Islet of Langerhans (tissue), 1 donor: ENCODE measurements at regions not wholly inside any gene's neighbourhood (a gene's known extent, or its start where the extent isn't known, plus 50 kb on each side); places are given as distances from the start of the nearest gene placed in this dataset.

ENCODE experiments used
- FAIRE-seq: peaks from one replicate; lab custom pipeline; 2011; peaks lifted over from hg19 to GRCh38; lab: Jason Lieb, UNC

- no peak for FAIRE-seq
Observed at GRCh38 chr11:110031171-110031570, 62.0 kb upstream of the ZC3H12C start.

DNA sequence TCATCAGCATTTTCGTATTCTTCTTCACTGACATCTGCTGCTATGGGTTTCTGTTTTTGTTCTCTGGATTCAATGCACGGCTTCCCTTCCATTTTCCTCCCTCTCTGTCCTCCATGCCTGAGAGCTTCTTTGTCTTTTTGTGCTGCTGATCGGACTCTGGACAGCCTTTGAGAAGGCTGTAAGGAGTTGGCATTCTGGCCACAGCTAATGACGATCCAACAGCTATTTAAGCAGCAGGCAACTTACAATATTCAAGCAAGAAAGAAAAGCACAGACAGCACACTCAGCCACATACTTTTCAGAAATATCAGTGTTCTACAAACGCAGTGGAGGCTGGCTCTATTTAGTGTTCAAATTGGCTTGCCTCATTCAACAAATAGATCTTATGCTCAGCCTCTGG, 60.9 kb upstream of the ZC3H12C start:
- no peak for FAIRE-seq

DNA sequence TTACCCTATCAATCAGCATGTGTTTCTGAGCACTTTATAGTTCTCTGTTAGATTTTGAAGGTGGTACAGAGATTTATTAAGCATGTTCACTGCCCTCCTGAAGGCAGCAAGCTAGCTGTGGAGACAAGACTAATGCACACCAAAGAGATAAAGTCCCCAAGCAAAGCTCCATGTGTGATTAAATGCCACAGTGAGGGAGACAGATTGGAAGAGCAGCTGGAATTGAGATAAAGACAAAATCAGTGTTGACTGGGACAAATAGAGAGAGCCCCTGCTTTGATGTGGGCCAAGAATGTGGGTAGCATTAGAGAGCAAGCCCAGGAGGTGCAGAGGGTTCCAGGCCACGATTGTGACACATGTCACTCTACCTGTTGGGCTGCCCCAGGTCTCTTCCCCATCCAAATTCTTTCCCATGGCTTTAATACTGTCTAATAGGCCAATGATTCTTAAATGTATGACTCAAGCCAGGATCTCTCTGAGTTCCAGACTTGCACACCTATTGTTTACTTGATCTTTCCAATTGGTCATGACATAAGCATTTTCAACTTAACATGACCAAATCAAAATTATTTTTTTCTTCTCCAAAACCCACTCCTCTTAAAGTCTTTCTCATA, 60.1 kb upstream of the ZC3H12C start:
- FAIRE-seq, result no peak

- no peak for FAIRE-seq
Observed at GRCh38 chr11:110034806-110035205, 58.4 kb upstream of the ZC3H12C start.

GRCh38 chr11:110035357-110035756, 57.8 kb upstream of the ZC3H12C start:
- FAIRE-seq, result no peak

DNA sequence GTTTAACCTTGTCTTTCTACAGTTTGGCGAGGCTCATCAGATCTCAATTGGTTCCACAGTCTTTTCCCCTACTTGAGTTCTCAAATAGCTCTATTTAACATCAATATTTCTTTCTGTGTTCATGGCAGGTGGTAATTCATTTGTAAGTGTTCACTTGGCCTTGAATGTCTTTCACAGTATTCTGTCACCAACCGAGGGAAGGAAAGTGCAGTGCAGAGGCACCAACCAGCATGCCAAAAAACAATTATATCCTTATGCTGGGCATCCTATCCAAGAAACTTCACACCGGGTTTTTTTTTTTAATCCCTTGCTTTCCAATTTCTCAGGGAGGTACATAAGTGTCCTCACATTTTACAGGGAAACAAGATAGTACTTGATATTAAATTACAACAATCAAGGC, 55.0 kb upstream of the ZC3H12C start:
- FAIRE-seq, result no peak
